Common myeloid progenitor, CD34-positive (primary cell): ENCODE measurements at regions not wholly inside any gene's neighbourhood (a gene's known extent, or its start where the extent isn't known, plus 50 kb on each side); places are given as distances from the start of the nearest gene placed in this dataset.

ENCODE experiments used
- CTCF ChIA-PET: fragments of 350-600 bp; sonication (Branson Sonifier 250); formaldehyde crosslinking; loops from one replicate; lab custom pipeline; 2021; ENCODE audit warnings: antibody characterized with exemption; lab: Charles Lee
- POLR2A ChIA-PET: fragments of 350-600 bp; sonication (Branson Sonifier 250); formaldehyde crosslinking; loops from one replicate; lab custom pipeline; 2021; ENCODE audit warnings: antibody characterized with exemption; lab: Charles Lee
- DNase-seq, 3 donors: peaks; one replicate each; pipeline versions ENCODE4 v3.0.0 to v3.0.0-alpha.2; 2013
- H3K27ac ChIP-seq, 2 experiments: 1 replicate in 1 of 2; 2 replicates in 1 of 2; pipeline ENCODE4 v1.7.0; 2013; ENCODE audit warnings: inconsistent platforms in 2 of 2, low read length in 2 of 2, mild to moderate bottlenecking in 2 of 2, low read depth in 1 of 2, moderate library complexity in 1 of 2; ENCODE audit not compliant: severe bottlenecking in 2 of 2, insufficient read depth in 1 of 2, poor library complexity in 1 of 2
- H3K27me3 ChIP-seq, 5 experiments: replicated peaks in 2 of 5; 1 replicate in 3 of 5; 2 replicates in 2 of 5; pipeline versions ENCODE4 v1.6.1 to v1.7.0; 2013; ENCODE audit warnings: low read length in 4 of 5, mild to moderate bottlenecking in 2 of 5, moderate library complexity in 2 of 5, inconsistent platforms in 1 of 5; ENCODE audit not compliant: insufficient read depth in 5 of 5, control insufficient read depth in 4 of 5
- H3K36me3 ChIP-seq, 4 experiments: 1 replicate in 2 of 4; 2 replicates in 2 of 4; pipeline versions ENCODE4 v1.6.1 to v1.7.0; 2013; ENCODE audit warnings: low read length in 3 of 4, control low read depth in 1 of 4, mild to moderate bottlenecking in 1 of 4; ENCODE audit not compliant: control insufficient read depth in 4 of 4, insufficient read depth in 4 of 4
- H3K4me1 ChIP-seq, 4 experiments: 1 replicate in 3 of 4; 2 replicates in 1 of 4; pipeline versions ENCODE4 v1.6.1 to v1.7.1; 2013; ENCODE audit warnings: low read length in 3 of 4, mild to moderate bottlenecking in 3 of 4, control low read depth in 1 of 4, inconsistent platforms in 1 of 4, moderate library complexity in 1 of 4; ENCODE audit not compliant: control insufficient read depth in 4 of 4, insufficient read depth in 4 of 4; ENCODE audit errors: control extremely low read depth in 1 of 4
- H3K4me3 ChIP-seq, 7 experiments: 1 replicate in 4 of 7; 2 replicates in 3 of 7; pipeline versions ENCODE4 v1.5.1 to v1.7.0; 2013; ENCODE audit warnings: mild to moderate bottlenecking in 7 of 7, low read length in 6 of 7, moderate library complexity in 6 of 7, inconsistent platforms in 2 of 7, low read depth in 2 of 7, control low read depth in 1 of 7; ENCODE audit not compliant: insufficient read depth in 4 of 7, control insufficient read depth in 1 of 7; ENCODE audit errors: extremely low read depth in 1 of 7
- H3K9me3 ChIP-seq, 5 experiments: 1 replicate in 4 of 5; 2 replicates in 1 of 5; pipeline versions ENCODE4 v1.6.1 to v1.7.1; 2013; ENCODE audit warnings: low read length in 4 of 5, mild to moderate bottlenecking in 2 of 5, inconsistent platforms in 1 of 5, low read depth in 1 of 5, moderate library complexity in 1 of 5; ENCODE audit not compliant: control insufficient read depth in 4 of 5, insufficient read depth in 2 of 5; ENCODE audit errors: control extremely low read depth in 1 of 5
- WGBS: methylation state at CpG from one replicate; pipeline ENCODE4 v1.1.5; 2013; ENCODE audit not compliant: insufficient coverage; 5-methylcytosine and 5-hydroxymethylcytosine counted together

- POLR2A ChIA-PET, result no interaction called here
- no peak overlapping the region for H3K4me3 ChIP-seq
- H3K27ac ChIP-seq, result no peak overlapping the region
- no peak for DNase-seq
- WGBS, result 100% methylated on average over 1 of the region's 5 CpGs
- peaks cover 0 to 7% (median 0%) of the 10 kb centered on the region in 4 experiments for H3K4me1 ChIP-seq
- no peaks in the 10 kb centered on the region for H3K36me3 ChIP-seq
- no peaks in the 10 kb centered on the region for H3K9me3 ChIP-seq
- H3K27me3 ChIP-seq, result no peaks in the 10 kb centered on the region
- CTCF ChIA-PET, result interaction anchor here (0.9 kb wide), 1 partner anchor 8 kb away, joined by 4 read pairs; no protein-coding TSS in a partner anchor
These were observed 224.5 kb downstream of the RFPL4B start for GRCh38 chr6:112571488-112572270.

GRCh38 chr6:112574190-112574589 is 227.1 kb downstream of the RFPL4B start:
- H3K27ac ChIP-seq, result no peak overlapping the region
- POLR2A ChIA-PET, result no interaction called here
- H3K9me3 ChIP-seq, result no peaks in the 10 kb centered on the region
- no peaks in the 10 kb centered on the region for H3K27me3 ChIP-seq
- no peak for DNase-seq
- CTCF ChIA-PET, result interaction anchor here (0.7 kb wide), 1 partner anchor 1406 kb away, joined by 3 read pairs; no protein-coding TSS in a partner anchor
- H3K36me3 ChIP-seq, result no peaks in the 10 kb centered on the region
- 100% methylated on average over 1 of the region's 3 CpGs for WGBS
- H3K4me3 ChIP-seq, result no peak overlapping the region
- H3K4me1 ChIP-seq, result peaks cover 0 to 9% (median 0%) of the 10 kb centered on the region in 4 experiments

GRCh38 chr6:112575309-112575834 is 228.2 kb downstream of the RFPL4B start:
- ChIA-PET CTCF (no interaction called here), POLR2A (no interaction called here)
- no peak for DNase-seq
- no peaks in the 10 kb centered on the region for H3K9me3 ChIP-seq
- H3K27ac ChIP-seq, result no peak overlapping the region
- WGBS, result 0% methylated on average over 1 of the region's 3 CpGs
- no peak overlapping the region for H3K4me3 ChIP-seq
- peaks cover 0 to 9% (median 0%) of the 10 kb centered on the region in 4 experiments for H3K4me1 ChIP-seq
- H3K36me3 ChIP-seq, result no peaks in the 10 kb centered on the region
- no peaks in the 10 kb centered on the region for H3K27me3 ChIP-seq

GRCh38 chr6:112576423-112576822 is 229.3 kb downstream of the RFPL4B start:
- peak in 2 of 3 donors; percentile 0 to 21 for DNase-seq
- CTCF ChIA-PET, result no interaction called here

GRCh38 chr6:112579601-112580000 is 232.5 kb downstream of the RFPL4B start:
- no peak overlapping the region for H3K4me3 ChIP-seq
- H3K36me3 ChIP-seq, result no peaks in the 10 kb centered on the region
- H3K27ac ChIP-seq, result no peak overlapping the region
- no CpG with 5 or more reads among the region's 1 CpG for WGBS
- peaks cover 0 to 9% (median 0%) of the 10 kb centered on the region in 4 experiments for H3K4me1 ChIP-seq
- no peaks in the 10 kb centered on the region for H3K9me3 ChIP-seq
- CTCF ChIA-PET, result interaction anchor here (0.9 kb wide), 1 partner anchor 8 kb away, joined by 4 read pairs; no protein-coding TSS in a partner anchor
- no peak for DNase-seq
- no peaks in the 10 kb centered on the region for H3K27me3 ChIP-seq
- POLR2A ChIA-PET, result no interaction called here

More at GRCh38 chr6:112576423-112576822, 229.3 kb downstream of the RFPL4B start:
- POLR2A ChIA-PET, result no interaction called here
- Histone ChIP-seq H3K27ac (no peak overlapping the region), H3K36me3 (no peaks in the 10 kb centered on the region), H3K9me3 (no peaks in the 10 kb centered on the region), H3K4me1 (peaks cover 0 to 9% (median 0%) of the 10 kb centered on the region in 4 experiments), H3K27me3 (no peaks in the 10 kb centered on the region), H3K4me3 (no peak overlapping the region)

GRCh38 chr6:112581015-112581414 is 233.9 kb downstream of the RFPL4B start:
- no peak for DNase-seq
- no peaks in the 10 kb centered on the region for H3K27me3 ChIP-seq
- ChIA-PET CTCF (no interaction called here), POLR2A (no interaction called here)
- no peaks in the 10 kb centered on the region for H3K36me3 ChIP-seq
- H3K9me3 ChIP-seq, result no peaks in the 10 kb centered on the region
- H3K4me1 ChIP-seq, result peaks cover 0 to 3% (median 0%) of the 10 kb centered on the region in 4 experiments
- no peak overlapping the region for H3K27ac ChIP-seq
- H3K4me3 ChIP-seq, result no peak overlapping the region
- no CpG with 5 or more reads among the region's 1 CpG for WGBS

- POLR2A ChIA-PET, result no interaction called here
- Histone ChIP-seq H3K4me1 (no peaks in the 10 kb centered on the region), H3K27ac (no peak overlapping the region), H3K9me3 (peaks cover 0 to 16% (median 3%) of the 10 kb centered on the region in 5 experiments), H3K27me3 (no peaks in the 10 kb centered on the region), H3K36me3 (no peaks in the 10 kb centered on the region), H3K4me3 (no peak overlapping the region)
- WGBS, result no CpG with 5 or more reads among the region's 3 CpGs
- DNase-seq, result no peak
- CTCF ChIA-PET, result no interaction called here
These were observed 243.2 kb downstream of the RFPL4B start for GRCh38 chr6:112590326-112590725.
